HG02938 (cell line): ENCODE measurements at regions not wholly inside any gene's neighbourhood (a gene's known extent, or its start where the extent isn't known, plus 50 kb on each side); places are given as distances from the start of the nearest gene placed in this dataset.
"Not testable (repeated sequence)": the region's sequence is repeated elsewhere in the genome, so short reads cannot be mapped to it uniquely, and the experiment has no call there.

Source experiments
- ATAC-seq: cut with Tn5 transposase; IDR thresholded peaks from one replicate; pipeline ENCODE4 v1.9.1; 2021; ENCODE audit warnings: mild to moderate bottlenecking, moderate library complexity; ENCODE audit not compliant: unreplicated experiment

DNA sequence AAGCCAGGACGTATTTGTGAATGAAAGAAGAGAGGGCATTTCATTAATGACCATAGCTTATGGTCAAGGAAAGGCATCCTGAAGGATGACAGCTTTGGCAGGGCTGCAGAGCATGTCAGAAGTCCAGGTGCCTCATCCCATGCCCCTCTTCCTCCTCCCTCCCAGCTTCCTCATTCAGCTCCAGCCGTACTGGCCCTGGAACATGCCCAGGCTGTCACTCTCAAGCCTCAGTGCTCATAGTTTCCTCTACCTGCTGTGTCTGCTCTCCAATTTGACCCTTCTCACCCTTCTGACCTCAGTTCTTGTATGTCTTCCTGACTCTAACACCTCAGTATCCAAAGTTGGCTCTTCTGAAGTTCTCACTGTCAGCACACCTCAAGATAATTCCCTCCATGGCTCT lies 695.8 kb upstream of the HS6ST1 start:
- ATAC-seq = no peak

DNA sequence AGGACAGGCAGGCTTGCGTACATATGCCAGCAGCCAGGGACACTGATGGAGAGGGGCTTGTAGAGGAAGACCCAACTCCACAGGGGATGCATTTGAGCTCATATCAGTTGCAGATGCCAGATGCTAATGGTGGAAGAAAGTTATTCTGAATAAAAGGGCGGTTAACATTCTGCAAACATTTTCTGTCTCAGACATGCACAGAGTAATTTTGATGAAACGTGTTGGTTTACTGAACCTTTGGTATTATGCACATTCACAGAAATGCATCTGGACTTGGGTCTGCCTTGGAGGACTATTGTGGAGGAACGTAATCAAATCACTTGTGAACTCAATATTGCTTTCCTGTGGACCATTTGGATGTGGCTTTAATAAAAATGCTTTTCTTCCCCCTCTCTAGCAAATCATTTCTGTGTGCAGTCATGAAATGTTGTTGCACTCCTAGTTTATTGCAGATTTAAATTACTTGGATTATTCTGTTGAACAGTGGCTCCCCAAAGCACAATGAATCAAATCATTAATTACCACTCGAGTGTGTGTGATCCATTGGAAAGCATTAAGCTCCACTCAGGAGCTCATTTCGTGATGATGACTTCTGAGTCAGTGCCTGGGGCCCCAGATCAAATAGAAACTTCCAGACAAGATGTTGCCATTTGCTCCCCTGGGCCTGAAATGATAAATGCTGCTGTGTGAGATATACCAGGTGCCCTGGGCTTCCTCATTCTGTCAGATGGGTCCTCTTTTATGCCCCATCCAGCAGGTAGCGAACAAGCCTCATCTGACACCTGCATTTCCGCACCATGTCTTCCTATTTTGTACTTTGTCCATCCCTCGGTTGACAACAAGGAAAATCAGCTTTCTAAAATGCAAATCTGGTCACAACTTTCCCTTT lies 697.0 kb upstream of the HS6ST1 start:
- ATAC-seq = no peak

DNA sequence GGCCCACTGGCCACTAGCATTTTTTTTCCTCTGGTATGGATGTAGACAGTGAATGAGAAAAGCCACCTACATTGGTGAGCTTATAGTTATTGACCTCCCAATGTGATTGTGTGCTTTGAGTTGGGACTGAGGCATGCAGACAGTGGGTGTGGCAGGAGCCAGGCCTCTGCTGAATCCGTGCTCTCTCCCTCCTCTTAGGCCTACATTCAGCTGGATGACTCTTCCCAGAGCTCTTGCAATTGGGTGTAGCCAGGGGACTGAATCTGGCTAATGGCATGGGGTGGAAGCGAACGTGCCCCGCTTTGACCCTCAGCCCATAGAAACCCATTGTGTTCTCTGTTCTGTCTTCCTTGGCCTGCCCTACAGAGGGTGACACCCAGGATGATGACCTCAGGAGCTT lies 698.3 kb upstream of the HS6ST1 start:
- no peak for ATAC-seq

DNA sequence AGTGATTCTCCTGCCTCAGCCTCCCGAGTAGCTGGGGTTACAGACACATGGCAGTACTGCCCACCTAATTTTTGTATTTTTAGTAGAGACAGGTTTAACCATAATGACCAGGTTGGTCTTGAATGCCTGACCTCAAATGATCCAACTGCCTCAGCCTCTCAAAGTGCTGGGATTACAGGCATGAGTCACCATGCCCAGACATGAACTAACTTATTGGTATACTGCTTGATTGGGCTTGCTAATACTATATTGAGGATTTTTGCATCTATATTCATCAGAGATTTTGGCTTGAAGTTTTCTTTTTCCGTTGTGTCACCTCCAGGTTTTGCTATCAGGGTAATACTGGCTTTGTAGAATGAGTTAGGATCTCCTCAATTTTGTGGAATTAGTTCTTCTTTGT lies 706.1 kb upstream of the HS6ST1 start:
- no peak for ATAC-seq

DNA sequence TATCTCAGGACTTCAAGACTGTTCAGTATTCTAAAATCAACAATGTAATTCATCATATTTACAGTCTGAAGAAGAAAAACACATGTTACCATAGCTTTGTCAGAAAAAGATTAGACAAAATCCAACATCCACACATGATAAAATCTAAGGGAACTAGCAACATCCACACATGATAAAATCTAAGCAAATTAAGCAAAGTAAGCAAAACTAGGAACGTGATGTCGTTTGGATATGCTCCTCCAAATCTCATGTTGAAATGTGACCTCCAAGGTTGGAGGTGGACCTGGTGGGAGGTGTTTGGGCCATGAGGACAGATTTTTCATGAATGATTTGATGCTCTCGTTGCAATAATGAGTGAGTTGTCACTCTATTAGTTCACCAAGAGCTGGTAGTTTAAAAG lies 717.3 kb upstream of the HS6ST1 start:
- ATAC-seq = no peak

DNA sequence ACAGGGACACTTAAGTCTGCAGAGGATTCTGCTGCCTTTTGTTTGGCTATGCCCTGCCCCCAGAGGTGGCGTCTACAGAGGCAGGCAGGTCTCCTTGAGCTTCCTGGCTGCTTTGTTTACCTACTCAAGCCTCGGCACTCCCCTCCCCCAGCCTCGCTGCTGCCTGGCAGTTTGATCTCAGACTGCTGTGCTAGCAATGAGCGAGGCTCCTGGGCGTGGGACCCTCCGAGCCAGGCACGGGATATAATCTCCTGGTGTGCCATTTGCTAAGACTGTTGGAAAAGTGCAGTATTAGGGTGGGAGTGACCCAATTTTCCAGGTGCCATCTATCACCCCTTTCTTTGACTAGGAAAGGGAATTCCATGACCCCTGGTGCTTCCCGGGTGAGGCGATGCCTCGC lies 725.0 kb upstream of the HS6ST1 start:
- ATAC-seq = not testable (repeated sequence)

DNA sequence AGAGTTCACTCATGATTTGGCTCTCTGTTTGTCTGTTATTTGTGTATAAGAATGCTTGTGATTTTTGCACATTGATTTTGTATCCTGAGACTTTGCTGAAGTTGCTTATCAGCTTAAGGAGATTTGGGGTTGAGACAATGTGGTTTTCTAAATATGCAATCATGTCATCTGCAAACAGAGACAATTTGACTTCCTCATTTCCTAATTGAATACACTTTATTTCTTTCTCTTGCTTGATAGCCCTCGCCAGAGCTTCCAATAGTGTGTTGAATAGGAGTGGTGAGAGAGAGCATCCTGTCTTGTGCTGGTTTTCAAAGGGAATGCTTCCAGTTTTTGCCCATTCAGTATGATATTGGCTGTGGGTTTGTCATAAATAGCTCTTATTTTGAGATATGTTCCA lies 727.8 kb upstream of the HS6ST1 start:
- not testable (repeated sequence) for ATAC-seq

DNA sequence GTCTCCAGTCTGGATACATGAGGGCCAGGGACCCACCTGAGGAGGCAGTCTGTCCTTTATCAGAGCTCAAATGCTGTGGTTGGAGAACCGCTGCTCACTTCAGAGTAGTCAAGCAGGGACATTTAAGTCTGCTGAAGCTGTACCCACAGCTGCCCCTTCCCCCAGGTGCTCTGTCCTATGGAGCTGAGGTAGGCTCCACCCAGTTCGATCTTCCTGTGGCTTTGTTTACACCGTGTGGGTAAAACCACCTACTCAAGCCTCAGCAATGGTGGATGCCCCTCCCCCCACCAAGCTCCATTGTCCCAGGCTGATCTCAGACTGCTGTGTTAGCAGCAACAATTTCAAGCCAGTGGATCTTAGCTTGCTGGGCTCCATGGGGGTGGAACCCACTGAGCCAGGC lies 731.4 kb upstream of the HS6ST1 start:
- no peak for ATAC-seq

DNA sequence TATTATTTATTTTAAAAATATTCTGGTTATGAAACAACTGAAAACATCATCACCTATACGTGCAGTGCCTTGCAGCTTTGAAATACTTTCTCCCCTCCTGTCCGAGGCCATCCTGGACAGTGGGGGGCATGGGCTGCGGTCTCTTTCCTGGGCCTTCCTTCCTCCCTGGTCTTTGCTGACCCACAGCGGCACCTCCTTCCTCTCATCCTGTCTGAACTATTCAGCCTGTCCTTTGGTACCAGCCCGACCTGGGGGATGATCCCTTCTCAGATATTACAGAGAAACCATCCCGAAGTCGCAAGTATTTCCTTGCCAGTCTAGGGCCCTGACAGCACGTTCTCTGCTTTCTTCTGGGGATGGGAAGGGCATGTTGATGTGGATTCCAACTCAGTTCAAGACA lies 736.6 kb upstream of the HS6ST1 start:
- no peak for ATAC-seq

DNA sequence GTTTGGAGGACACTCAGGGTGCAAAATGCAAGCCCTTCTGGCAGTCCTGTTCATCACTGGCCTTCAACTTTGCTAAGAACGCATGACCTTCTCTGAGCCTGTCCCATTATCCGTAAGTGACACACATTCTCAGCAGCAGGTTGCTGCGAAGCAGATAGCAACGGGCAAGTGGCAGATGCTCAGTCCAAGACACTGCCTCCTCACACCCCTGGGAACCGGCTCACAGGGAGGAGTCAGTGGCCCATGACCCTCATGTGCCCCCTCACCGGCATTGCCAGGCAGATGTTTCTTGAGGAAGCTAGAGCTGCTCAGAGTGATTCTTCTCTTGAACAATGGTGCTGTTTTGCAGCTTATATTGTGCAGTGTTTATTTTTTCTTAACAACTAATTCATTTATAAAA lies 737.2 kb upstream of the HS6ST1 start:
- no peak for ATAC-seq

DNA sequence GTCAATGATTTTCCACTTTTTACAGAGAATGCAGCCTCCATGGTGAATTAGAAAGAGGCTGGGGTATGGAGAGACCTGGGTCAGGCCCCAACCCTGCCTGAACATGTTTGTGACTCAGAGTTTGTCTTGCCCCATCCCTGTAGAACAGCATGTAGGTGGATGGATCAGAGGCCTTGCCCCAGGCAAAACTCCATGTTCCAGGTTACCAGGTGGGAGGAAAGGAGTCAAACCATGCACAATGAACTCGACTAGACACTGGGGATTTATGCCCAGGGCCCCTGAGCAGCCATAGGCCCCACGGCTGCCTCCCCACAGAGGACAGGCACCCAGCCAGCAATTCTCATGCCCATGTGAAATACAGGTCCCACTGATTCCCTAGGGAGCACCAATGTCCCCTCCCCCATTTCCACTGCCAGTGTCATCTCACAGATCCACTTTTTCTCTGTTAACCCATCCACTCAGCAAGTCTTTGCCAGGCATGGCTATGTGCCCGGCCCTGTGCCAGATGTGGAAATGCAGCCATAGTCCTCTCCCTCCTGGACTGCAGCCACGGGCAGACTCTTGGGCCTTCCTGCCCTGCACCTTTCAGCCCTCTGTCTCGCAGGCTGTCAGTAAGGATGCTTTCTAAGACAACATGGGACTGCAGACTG lies 737.8 kb upstream of the HS6ST1 start:
- ATAC-seq = no peak

DNA sequence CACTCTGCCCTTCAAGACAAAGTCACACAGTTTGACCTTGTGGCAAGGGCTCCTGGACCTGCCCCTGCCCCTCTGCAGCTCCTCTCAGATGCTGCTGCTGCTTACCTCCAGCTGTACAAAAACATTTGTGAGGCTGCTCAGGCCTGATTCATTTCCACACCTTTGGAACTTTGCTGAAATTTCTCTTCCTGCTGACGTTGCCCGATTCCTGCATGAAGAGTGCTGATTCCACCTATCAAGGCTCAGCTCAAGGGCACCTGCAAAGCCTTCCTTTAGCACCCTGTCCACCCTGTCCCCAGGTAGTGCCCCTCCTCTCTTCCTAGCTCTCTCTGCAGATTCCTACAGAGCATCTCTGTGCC lies 738.3 kb upstream of the HS6ST1 start:
- ATAC-seq = no peak

DNA sequence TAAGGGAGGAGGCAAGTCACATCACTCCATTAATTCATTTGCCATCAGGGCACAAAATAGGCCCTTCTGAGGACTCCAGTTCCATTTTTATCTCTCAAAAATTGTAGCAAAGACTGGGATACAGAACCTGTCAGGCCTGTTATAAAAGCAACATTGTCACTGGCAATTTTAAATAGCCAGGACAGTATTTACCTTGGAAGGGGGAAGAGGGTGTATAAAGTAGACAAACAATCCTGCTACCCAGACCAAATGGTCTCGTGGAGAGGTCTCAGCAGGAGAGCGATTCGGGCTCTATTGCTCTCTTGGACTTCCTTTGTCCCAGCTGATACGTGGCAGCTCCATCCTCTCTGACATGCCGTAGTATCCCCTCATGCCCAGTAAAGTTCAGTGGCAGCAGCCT lies 740.3 kb upstream of the HS6ST1 start:
- no peak for ATAC-seq

DNA sequence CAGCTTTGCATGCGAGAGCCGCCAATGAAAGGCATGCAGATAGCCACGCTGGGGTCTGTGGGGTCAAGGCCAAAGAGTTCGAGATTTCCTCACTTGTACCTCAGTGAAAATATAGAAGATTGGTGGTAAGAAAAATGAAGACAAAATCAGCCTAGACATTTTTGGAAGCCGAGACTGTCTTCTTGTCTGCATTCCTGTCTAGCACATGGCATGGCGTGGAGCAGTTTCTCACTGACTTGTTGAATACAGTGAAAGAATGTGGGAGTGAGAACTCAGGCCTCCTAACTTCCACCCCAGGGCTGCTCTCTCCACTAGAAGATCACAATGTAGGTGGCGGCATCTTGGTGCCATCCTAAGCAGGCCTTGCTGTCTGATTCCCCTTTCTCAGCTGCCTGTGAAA lies 740.8 kb upstream of the HS6ST1 start:
- ATAC-seq = no peak

DNA sequence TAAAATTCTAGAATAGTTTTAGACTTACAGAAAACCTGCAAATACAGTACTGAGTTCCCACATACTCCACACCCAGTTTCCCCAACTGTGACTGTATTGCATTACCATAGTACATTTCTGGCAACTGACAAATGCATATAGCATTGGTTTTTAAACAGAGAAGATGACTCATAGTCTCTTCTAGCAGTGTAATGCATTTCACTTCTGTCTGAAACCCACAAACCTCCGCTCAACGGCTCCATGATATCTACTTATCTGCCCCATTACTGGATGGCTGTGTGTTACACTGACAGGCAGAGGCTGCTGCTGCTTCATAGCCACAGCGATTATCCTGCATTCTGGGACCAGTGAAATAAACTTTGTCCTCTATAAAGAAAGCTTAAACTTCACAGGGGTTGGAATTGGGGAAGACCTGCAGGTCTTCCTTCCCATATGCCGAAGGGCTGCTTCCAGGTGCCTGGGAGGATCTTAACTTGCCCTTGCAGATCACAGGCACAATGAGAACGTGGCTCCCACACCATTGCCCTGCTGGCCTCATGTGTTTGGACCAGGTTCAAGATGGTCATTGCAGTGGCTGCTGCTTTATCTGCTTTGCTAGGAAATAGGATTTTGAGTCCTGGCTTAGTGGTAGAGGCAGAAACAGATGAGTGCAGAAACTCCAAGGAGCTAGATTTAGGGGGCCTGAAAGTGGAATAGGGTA lies 742.6 kb upstream of the HS6ST1 start:
- no peak for ATAC-seq

DNA sequence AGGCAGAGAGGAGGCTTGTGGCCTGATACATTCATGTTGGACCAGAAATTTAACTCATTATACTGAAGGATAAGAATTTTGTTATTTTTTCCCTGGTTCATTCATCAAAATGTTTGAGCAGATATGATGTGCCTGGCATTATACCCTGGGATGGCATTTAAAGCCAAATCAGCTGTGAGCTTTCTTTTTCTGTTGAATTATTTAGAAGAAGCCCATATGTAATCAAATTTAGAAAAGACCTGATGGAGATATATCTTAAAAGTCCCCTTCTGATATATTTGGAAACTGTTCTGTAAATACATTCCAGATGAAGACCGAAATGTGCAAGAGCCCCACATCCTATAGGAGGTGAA lies 743.1 kb upstream of the HS6ST1 start:
- no peak for ATAC-seq

DNA sequence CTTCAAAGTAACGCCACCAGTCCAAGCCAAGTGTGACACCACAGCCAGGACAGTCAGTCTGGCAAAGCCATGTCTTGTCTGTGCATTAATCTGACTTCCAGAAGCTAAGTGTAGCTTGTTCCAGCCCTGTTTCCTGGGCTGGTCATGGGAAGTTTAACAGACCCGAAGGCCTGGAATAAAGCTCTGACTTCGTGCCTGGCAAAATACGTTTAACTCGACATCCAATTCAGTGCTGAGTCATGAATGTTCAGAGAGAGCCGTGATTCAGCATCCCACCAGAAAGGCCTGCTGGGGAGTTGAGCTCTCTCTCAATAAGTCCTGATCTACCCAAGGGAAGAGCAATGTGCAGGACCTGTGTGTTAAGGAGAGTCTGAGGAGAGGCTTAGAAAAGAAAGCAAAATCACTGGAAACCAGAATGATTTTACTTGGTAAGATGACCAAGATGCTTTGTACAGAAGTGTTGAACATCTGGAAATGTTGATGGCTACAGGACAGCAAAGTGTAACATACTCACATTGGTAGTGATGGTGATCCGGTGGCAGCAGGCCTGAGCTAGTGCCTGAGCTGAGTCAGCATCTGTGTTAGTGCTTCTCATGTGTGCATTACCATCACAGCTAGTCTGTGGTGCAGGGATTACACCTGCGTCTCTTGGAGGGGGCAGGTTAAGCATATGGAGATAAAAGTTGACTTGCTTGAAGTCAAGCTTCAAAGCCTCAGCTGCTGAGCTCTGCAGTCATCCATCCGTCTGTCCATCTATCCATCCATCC lies 743.7 kb upstream of the HS6ST1 start:
- ATAC-seq = no peak

DNA sequence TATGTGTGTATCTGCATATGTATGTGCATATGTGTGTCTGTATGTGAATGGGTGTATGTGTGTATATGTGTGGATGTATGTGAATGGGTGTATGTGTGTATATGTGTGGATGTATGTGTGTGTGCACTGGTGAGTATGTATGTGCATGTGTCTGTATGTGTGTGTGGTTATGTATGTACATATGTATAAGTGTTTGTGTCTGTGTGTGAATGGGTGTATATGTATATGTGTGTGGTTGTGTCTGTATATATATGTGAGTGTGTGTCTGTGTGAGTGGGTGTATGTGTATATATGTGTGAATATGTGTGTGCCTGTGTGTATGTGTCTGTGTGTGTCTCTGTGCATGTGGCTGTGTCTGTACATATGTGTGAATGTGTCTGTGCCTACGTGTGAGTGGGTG lies 748.4 kb upstream of the HS6ST1 start:
- no peak for ATAC-seq

DNA sequence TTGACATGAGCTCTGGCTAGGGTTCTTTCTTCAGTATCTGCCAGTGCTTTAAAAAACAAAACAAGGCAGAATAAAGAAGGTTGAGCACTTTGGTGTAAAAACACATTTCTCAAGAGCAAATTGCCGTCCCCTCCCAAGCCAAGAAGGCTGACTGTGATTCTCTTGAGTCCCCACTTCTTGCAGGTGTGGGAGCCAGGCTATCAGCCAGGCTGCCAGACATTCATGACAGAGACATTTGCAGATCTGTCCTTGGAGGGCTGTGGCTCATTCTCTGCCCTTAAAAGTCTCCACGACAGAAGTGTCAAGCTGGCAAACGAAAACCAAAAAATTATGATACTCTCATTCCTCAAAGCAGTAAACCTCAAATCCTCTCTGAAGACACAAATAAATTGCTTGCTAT lies 749.3 kb upstream of the HS6ST1 start:
- no peak for ATAC-seq

DNA sequence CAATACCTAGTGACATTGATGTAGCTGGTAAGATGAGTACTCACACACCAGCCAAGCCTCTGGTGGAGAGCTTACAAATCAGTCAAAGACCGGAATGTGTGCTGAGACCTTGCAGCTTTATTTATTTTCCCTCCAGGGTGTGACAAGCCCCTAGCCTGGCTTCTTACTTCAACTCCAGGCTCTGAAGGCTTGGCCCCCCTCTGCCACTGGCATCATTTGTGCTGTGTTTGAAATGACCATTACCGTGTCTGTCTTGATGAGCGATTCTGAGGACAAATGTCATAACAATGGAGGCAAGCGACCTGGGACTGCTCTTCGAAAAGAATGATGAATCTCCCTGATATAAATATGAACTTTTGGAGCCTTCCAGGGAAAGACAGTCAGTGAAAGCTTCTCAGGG lies 749.9 kb upstream of the HS6ST1 start:
- ATAC-seq = no peak

DNA sequence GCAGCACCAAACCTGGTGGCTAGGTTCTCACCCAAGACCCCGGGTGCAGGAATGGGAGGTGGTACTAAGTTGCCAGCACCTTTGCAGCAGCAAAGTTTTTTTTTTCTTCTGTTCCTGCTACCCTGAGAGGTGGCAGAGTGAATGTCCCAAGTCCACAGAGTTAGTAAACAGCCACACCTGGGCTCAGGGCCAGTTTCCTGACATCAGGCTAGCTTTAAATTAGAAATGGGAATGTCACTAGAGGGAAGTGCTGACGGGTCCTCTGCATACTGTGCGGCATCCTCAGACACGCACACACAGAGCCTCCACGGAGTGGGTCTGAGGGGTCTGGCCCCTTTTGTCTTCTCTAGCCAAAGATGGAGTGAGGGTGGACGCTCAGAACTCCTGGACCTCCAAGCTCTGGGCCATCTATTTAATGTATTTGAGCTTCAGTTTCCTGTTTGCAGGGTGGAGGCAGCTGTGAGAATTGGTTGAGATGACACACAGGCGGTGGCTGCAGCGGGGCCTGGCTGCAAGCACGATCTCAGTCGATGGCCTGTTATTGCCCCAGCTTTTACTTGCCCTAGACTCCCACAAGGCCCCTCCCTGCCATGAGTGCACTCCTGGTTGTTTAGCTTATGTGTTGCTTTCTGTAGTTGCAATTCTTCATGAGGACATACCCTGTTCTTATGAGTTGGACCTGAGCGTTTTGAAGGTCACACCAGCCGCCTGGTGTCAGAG lies 751.4 kb upstream of the HS6ST1 start:
- ATAC-seq = no peak
